Heart left ventricle (tissue), 13 donors: ENCODE measurements at regions not wholly inside any gene's neighbourhood (a gene's known extent, or its start where the extent isn't known, plus 50 kb on each side); places are given as distances from the start of the nearest gene placed in this dataset.

Experiments used
- POLR2A ChIP-seq, 2 donors: fragments of 450-650 bp; IDR thresholded peaks; one replicate each; pipeline ENCODE4 v1.6.1; 2017; ENCODE audit warnings: antibody characterized with exemption in 2 of 2, mild to moderate bottlenecking in 2 of 2, moderate library complexity in 2 of 2
- TF ChIP-seq, protein P1 (sequence below), 12 donors: fragments of 200-600 bp; sonication (generic) in 4 of 12; IDR thresholded peaks; one replicate each; pipeline versions ENCODE4 v1.5.0 to v1.8.0; 2018 to 2022; ENCODE audit warnings: antibody characterized with exemption in 12 of 12, mild to moderate bottlenecking in 5 of 12
- donor health status: ischemic (EF 13 %, LVEDD 7.1; RV severe dilation, severe dysfunction).
- donor health status: DM: no; HTN: yes; CAD: no.
- donor health status: DM: no; HTN: no; CAD: no.
- donor health status: ischemic (EF 25% LVEDD 6.9; RV normal size, moderate dysfunction).
- donor health status: ischemic (EF 25% LVEDD 5.7; RV mildly dilated, moderate dysfunction).
- donor health status: ischemic (EF 35%, LVEDD 5.7; RV mildly dilated, moderate dysfunction).
- donor health status: nonischemic (EF 11% LVEDD 7.7; RV severe dilation, severe dysfunction).
- donor health status: DM: yes; HTN: yes; CAD: no.
- donor health status: PGD.
- donor health status: ischemic (EF 29% LVEDD 5.4; RV normal size, mild dysfunction).
- donor health status: nonischemic (EF 23%, LVEDD 6.1; RV moderate dilation, normal function).

DNA sequence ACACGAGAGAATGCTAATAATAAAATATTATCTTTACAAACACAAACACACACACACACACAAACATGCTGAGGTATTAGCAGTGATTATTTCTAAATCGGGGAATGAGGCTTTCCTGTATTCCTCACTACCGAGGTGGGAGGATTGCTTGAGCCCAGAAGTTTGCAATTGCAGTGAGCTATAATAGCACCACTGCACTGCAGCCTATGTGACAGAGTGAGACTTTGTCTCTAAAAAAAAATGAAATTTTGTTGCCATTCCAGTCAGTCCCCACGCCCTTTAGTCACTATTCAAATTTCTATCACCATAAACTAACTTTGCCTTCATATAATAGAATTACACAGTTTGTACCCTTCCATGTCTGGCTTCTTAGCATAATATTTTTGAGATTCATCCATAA is 456.5 kb upstream of the CPEB2 start:
- TF ChIP-seq POLR2A (IDR thresholded peaks at IDR 0.05): no peak
- TF ChIP-seq, protein P1, sequence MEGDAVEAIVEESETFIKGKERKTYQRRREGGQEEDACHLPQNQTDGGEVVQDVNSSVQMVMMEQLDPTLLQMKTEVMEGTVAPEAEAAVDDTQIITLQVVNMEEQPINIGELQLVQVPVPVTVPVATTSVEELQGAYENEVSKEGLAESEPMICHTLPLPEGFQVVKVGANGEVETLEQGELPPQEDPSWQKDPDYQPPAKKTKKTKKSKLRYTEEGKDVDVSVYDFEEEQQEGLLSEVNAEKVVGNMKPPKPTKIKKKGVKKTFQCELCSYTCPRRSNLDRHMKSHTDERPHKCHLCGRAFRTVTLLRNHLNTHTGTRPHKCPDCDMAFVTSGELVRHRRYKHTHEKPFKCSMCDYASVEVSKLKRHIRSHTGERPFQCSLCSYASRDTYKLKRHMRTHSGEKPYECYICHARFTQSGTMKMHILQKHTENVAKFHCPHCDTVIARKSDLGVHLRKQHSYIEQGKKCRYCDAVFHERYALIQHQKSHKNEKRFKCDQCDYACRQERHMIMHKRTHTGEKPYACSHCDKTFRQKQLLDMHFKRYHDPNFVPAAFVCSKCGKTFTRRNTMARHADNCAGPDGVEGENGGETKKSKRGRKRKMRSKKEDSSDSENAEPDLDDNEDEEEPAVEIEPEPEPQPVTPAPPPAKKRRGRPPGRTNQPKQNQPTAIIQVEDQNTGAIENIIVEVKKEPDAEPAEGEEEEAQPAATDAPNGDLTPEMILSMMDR (IDR thresholded peaks at IDR 0.05): no peak
